Kidney (tissue), 13 donors: ENCODE measurements at regions not wholly inside any gene's neighbourhood (a gene's known extent, or its start where the extent isn't known, plus 50 kb on each side); places are given as distances from the start of the nearest gene placed in this dataset.

Source experiments
- DNase-seq, 5 donors: peaks; one replicate each; pipeline ENCODE4 v3.0.0-alpha.2; 2013 to 2020
- FAIRE-seq: peaks from 2 replicates; lab custom pipeline; 2012; peaks lifted over from hg19 to GRCh38; lab: Jason Lieb, UNC
- H3K27ac ChIP-seq, 2 donors: one replicate each; pipeline ENCODE4 v1.7.0; 2013; ENCODE audit warnings: low read depth in 2 of 2, low read length in 2 of 2, inconsistent platforms in 1 of 2
- H3K27me3 ChIP-seq: one replicate; pipeline ENCODE4 v1.7.1; 2013; ENCODE audit warnings: low read length, inconsistent platforms; ENCODE audit not compliant: control insufficient read depth, insufficient read depth
- H3K36me3 ChIP-seq, 3 donors: one replicate each; pipeline versions ENCODE4 v1.7.0 to v1.7.1; 2013; ENCODE audit warnings: low read length in 3 of 3, control low read depth in 1 of 3, inconsistent platforms in 1 of 3; ENCODE audit not compliant: insufficient read depth in 3 of 3, control insufficient read depth in 2 of 3
- H3K4me1 ChIP-seq, 3 donors: one replicate each; pipeline versions ENCODE4 v1.7.0 to v1.7.1; 2013; ENCODE audit warnings: low read length in 3 of 3, inconsistent platforms in 1 of 3, low read depth in 1 of 3; ENCODE audit not compliant: control insufficient read depth in 2 of 3, insufficient read depth in 2 of 3
- H3K4me3 ChIP-seq, 3 donors: one replicate each; pipeline versions ENCODE4 v1.7.0 to v1.8.1; 2013; ENCODE audit warnings: low read length in 3 of 3, control low read depth in 1 of 3, inconsistent platforms in 1 of 3
- H3K9ac ChIP-seq, 3 donors: one replicate each; pipeline versions ENCODE4 v1.7.0 to v1.7.1; 2013; ENCODE audit warnings: low read length in 3 of 3, control low read depth in 1 of 3, inconsistent platforms in 1 of 3
- H3K9me3 ChIP-seq, 3 donors: one replicate each; pipeline versions ENCODE4 v1.7.0 to v1.7.1; 2013; ENCODE audit warnings: low read length in 3 of 3, control low read depth in 1 of 3, inconsistent platforms in 1 of 3; ENCODE audit not compliant: control insufficient read depth in 2 of 3, insufficient read depth in 1 of 3
- CTCF ChIP-seq: IDR thresholded peaks from 3 replicates; pipeline ENCODE4 v1.5.1; 2012; ENCODE audit warnings: mild to moderate bottlenecking, moderate library complexity, borderline replicate concordance; ENCODE audit not compliant: insufficient read depth; ENCODE audit errors: extremely low read depth
- intact Hi-C: fragments of 100-400 bp; cut with DNase I; formaldehyde crosslinking; loops from one replicate; pipeline ENCODE4 v1.11.1; 2022
- donor health status: control.
- donor health status: control.
- donor health status: control.
- donor health status: control.
- donor health status: control.
- donor health status: DM: yes; HTN: yes; CAD: no.
- donor health status: Normal renal cell carcinoma (clear cell type).

DNA sequence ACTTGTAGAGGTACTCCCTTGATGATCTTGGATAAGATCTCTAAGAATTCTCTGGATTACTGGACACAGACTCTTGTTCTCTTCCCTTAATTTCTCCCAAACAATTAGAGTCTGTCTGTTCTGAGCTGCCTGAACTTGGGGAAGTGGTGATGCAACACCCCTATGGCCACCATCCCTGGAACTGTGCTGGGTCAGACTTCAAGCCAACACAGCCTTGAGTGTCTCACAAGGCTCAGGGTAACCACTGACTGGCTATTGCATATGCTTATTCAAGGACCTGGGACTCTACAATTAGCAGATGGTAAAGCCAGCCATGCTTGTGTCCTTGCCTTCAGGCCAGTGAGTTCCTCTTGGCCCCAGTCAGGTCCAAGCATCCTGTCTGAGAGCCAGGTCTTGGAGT is 504.5 kb downstream of the MAN2A1 start:
- FAIRE-seq = no peak
- no peaks in the 10 kb centered on the region for H3K27me3 ChIP-seq
- peaks cover 0 to 4% (median 2%) of the 10 kb centered on the region in 3 donors for H3K9me3 ChIP-seq
- DNase-seq = no peak
- TF ChIP-seq CTCF = no peak
- H3K4me3 ChIP-seq = no peak overlapping the region
- no peaks in the 10 kb centered on the region for H3K36me3 ChIP-seq
- intact Hi-C loops = no loop called here
- no peak overlapping the region for H3K27ac ChIP-seq
- no peaks in the 10 kb centered on the region for H3K4me1 ChIP-seq
- H3K9ac ChIP-seq = no peak overlapping the region

DNA sequence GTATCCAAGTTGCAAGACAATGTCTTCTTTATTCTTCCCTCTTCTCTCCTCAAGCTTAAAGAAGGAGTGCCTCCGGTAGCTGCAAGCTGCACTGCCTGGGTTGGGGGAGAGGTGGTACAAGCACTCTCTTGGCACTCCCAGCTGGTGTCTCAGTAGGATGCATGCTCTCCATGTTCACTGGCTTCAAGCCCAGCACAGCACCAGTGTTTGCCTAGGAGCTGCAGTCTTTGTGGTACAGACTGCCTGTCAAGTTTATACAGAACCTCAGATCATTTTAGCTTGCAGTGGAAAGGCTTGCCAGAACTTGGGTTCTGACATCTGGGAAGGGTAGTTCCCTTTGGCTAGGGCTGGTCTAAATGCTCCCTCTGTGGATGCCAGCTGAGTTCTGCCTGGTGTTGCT is 505.6 kb downstream of the MAN2A1 start:
- DNase-seq = no peak
- intact Hi-C loops = no loop called here
- Histone ChIP-seq H3K4me1 (no peaks in the 10 kb centered on the region), H3K9me3 (peaks cover 0 to 2% (median 0%) of the 10 kb centered on the region in 3 donors), H3K4me3 (no peak overlapping the region), H3K27ac (no peak overlapping the region), H3K36me3 (no peaks in the 10 kb centered on the region), H3K27me3 (no peaks in the 10 kb centered on the region), H3K9ac (no peak overlapping the region)
- TF ChIP-seq CTCF = no peak
- FAIRE-seq = no peak

- H3K4me1 ChIP-seq = no peaks in the 10 kb centered on the region
- no peak for TF ChIP-seq CTCF
- FAIRE-seq = no peak
These were observed 512.1 kb downstream of the MAN2A1 start for GRCh38 chr5:110201791-110202190.

DNA sequence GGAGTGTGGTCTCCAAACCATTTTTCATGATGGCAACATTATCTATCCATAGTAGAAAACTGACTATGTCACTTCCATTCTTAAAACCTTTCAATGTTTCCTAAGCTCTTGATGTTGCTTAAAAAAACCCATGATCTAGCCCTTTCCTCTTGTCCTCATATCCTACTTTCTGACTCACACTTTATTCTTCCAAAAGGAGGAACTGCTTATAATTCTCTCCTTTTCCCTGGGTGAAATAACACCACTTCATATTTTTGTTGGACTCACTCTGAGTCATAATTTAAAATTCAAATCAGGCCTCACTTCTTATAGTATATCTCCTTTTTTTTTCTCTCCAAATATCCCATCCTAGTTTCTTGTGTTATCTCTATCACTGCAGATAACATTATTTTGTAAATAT is 513.9 kb downstream of the MAN2A1 start:
- Histone ChIP-seq H3K27me3 (no peaks in the 10 kb centered on the region), H3K4me3 (no peak overlapping the region), H3K27ac (no peak overlapping the region), H3K4me1 (no peaks in the 10 kb centered on the region), H3K9me3 (peaks cover 0 to 2% (median 0%) of the 10 kb centered on the region in 3 donors), H3K9ac (no peak overlapping the region), H3K36me3 (no peaks in the 10 kb centered on the region)
- FAIRE-seq (no peak), DNase-seq (no peak)
- intact Hi-C loops = no loop called here
- TF ChIP-seq CTCF = no peak

More at GRCh38 chr5:110201791-110202190, 512.1 kb downstream of the MAN2A1 start:
- peaks cover 0 to 2% (median 0%) of the 10 kb centered on the region in 3 donors for H3K9me3 ChIP-seq
- H3K9ac ChIP-seq = no peak overlapping the region
- H3K27me3 ChIP-seq = no peaks in the 10 kb centered on the region
- DNase-seq = no peak
- H3K27ac ChIP-seq = no peak overlapping the region
- no peaks in the 10 kb centered on the region for H3K36me3 ChIP-seq
- no peak overlapping the region for H3K4me3 ChIP-seq
- intact Hi-C loops = no loop called here
